GM18498 (cell line): ENCODE measurements at regions not wholly inside any gene's neighbourhood (a gene's known extent, or its start where the extent isn't known, plus 50 kb on each side); places are given as distances from the start of the nearest gene placed in this dataset.

Experiments
- ATAC-seq: cut with Tn5 transposase; IDR thresholded peaks from one replicate; pipeline ENCODE4 v1.9.1; 2021; ENCODE audit warnings: mild to moderate bottlenecking, moderate library complexity; ENCODE audit not compliant: unreplicated experiment

DNA sequence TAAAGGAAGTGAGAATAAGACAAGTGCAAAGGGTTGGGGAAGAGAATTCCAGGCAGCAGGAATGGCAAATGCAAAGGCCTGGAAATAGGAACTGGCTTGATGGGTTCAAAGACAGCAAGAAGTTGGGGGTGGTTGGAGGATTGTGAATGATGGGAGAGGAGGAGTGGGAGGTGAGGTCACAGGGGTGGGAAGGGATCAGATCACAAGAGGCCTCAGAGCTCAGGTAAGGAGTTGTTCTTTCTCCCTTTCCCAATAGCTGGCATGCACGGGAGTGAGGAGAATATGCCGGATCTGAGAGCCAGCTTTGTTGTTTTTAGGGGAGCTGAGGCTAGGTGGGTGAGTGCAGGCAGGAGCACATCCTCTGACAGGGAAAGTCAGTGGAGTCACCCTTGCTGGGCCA, 94.0 kb upstream of the RAB3GAP2 start:
- ATAC-seq: no peak

DNA sequence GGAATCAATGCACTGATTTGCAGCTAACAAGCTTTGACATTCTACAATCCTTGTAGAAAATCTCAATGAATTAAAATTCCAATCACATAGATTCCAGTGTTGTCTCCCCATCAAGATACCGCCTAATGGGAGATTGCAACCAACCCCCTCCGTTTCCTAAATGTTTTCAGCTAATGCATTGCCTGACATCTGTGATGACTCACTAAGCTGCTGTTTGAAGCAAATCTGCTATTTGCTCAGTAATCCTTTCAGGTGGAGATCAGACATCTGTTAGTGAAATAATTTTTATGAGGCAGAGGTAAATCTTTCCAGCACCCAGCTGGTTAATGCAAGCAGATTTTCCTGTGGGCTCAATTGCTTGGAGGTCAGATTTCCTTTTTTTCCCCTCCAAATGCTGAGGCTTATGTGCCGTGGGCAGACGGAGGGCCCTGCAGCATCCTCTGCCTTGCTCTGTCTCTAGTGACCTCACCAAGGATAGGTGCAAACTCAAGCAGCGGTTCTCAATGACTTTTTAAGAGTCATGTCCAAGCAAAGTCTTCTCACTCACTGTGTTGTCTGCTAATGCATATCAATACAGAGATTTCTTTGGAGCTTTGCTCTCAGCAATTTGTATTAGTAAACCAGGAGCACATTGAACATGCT, 91.1 kb upstream of the RAB3GAP2 start:
- ATAC-seq: no peak

DNA sequence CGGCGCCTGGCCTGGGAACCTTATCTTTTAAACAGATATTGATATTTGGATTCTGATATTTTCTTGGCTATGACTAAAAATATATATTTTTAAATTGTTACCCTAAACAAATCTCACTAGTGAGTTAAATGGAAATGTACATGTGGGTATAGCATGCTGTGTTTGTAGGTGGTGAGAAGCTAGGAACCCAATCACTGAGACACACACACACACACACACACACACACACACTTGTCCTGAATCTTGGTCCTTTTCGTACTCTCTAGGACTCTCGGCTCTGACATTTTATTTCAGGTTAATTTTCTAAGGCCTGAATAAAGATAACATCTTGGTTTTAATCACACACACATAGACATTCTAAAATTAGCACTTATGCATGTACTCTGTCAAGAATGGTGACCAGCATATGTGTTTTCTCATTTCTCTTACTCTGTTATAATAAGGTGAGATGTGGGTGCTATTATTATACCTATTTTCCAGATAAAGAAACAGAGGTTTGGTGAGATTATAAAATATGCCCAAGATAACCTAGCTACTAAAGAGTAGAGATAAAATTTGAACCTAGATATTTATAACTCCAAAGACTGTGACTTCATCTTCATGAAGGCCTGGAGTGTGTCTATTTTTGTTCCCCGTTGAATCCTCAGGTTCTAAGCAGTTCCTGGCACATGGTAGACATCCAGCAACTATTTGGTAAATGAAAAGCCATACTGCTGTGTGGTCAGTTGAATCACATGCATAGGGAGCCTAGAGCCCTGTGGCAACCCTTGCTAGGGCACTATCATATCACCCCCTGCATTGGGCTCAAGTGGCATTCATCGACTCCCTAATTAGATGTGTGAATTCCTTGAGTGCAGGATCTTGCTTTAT, 85.0 kb upstream of the RAB3GAP2 start:
- ATAC-seq: no peak

DNA sequence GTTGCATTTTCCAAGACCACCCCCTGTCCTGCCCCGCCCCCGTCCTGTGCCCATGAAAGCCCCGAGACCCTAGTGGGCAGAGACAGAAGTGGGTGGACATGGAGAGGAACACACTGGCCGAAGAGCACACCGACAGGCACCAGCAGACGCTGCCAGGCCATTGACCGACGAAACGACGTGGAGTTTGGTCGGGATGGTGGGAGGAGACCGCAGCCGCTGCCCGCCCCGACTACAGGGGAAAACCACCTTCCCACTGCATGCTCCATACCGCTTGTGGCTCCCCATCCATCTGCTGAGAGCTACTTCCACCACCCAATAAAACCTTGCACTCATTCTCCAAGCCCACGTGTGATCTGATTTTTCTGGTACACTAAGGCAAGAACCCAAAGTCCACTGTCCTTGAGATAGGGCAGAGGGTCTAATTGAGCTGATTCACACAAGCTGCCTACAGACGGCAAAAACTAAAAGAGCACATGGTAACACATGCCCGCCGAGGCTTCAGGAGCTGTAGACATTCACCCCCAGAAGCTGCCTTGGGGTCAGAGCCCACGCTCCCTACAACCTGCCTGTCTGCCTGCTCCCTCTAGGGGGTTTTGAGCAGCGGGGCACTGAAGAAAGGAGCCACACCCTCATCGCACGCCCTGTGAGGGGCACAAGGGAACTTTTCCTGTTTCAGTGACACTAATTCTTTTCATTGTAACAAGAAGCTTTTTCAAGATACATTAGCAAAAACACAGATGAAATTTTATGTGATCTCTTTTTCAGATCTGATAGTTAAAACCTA, 81.2 kb upstream of the RAB3GAP2 start:
- ATAC-seq: no peak

DNA sequence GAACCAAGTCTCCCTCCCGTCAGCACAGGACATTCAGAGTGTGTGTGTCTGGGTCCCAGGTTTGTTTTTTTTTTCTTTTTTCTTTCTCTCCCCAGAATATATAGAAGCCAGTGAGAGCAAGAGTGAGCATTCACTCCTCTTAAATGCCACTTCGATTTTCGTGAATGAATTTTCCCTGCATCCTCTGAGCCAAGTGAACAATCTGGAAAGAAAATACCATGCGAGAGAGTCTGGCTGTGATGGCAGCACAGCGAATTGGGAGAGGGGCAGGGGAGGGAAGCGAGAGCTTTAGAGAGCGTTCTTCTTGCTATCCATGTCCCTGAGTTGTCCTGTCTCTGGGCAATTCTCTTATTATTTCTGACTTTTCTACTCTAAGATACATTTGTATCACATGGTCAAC, 76.0 kb upstream of the RAB3GAP2 start:
- ATAC-seq: no peak

DNA sequence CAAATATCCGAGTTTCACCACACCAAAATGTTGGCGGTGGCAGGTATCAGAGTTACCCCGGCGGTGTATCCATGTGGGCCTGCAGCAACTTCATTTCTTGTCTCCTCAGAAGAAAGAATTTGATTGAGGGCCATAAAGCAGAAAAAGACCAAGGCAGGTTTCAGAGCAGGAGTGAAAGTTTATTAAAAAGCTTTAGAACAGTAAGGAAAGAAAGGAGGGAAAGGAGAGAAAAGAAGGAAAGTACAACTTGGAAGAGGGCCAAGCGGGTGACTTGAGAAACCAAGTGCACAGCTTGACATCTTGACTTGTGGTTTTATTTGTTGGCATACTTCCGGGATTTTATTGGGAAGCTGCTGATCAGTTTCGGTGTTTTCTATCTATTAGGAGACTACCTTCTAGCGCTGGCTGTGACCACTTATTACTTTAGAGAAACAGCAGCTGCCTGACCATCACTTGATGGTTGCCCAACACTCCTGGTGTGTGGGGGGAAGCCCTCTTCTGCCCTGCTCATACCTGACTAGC, 75.5 kb upstream of the RAB3GAP2 start:
- ATAC-seq: no peak

DNA sequence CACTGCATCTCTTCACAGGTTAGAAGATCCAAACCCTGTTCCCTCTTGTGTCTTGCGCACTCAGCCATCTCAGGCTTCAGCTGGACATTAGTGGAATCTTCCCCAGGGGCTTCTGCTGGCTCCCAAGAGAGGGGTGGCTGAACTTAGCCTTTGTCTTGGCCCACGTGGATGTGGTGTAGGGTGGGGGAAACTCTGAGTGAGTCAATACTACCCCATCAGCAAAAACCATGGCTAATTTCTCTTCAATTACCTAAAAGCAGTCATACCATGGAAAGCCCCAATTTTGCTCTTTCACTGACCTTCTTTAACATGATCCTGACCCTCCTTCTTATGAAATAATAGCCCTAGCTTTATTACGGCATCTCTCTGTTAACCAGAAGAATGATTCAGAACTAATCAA, 72.5 kb upstream of the RAB3GAP2 start:
- ATAC-seq: peak; percentile 55

DNA sequence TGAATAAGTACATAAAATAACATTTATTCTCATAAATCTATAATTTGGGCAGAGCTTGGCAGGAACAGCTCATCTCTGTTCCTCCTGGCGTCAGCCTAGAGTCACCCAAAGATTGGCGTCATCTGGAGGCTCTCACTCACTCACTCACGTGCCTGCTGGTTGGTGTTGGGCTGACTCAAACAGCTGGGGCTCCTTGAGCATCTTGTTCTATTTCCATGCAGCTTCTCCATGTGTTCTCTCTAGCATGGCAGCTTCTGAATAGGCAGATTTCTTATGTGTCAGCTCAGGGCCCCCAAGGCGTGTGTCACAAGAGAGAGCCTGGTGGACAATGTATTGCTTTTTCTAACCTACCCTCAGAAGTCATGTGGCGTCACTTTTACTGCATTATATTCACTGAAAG, 70.6 kb upstream of the RAB3GAP2 start:
- ATAC-seq: no peak

DNA sequence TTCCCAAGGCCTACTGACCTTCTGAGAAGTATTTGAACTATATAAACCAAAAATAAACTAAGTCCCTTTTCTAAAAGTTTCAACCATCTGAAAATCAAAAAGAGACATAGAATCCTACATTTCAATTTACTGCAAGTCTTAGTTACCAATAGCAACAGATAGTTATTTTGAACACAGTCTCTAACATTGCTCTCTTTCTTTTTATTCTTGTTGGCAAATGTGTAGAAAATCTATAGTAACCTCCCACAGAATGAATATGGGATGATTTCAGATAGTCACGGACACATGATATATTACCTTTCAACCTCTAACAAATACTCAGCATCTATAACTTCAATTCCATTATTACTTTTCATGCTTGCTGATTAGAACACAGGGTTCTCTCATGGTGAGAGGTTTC, 68.9 kb upstream of the RAB3GAP2 start:
- ATAC-seq: no peak

DNA sequence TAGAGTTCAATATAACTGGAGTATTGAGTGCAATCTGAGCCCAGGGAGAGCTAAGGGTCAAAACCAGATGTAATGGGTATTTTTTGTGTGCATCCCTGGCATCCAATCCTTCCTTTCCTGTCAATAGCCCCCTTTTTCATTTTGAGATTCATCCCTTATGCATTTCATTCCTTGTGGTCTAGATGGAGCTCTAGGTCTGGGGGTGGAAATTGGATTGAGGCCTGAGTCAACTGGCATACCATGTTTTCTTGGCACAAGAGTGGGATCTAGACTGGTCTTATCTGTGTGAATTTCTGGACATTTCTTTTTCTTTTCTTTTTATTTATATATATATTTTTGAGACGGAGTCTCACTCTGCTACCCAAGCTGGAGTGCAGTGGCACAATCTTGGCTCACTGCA, 67.3 kb upstream of the RAB3GAP2 start:
- no peak for ATAC-seq

DNA sequence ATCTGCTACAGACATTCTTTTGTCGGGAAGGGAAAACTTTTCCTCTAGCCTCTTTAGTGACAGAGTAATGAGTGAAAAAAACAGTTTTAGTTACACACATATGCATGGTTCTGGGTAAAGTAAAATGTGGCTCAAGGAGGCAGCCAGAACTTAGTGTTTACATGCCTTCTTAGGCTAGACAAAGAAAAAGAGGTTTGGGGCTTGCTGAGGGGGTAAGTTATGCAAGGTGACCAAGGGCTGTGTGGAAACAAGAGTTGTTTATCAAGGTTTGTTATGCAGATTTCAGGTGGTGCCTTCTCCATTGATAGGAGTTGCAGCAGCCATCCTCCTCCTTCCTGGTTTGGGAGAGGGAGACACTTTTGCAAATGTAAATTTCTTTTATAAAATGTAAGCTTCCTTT, 66.5 kb upstream of the RAB3GAP2 start:
- ATAC-seq: no peak

DNA sequence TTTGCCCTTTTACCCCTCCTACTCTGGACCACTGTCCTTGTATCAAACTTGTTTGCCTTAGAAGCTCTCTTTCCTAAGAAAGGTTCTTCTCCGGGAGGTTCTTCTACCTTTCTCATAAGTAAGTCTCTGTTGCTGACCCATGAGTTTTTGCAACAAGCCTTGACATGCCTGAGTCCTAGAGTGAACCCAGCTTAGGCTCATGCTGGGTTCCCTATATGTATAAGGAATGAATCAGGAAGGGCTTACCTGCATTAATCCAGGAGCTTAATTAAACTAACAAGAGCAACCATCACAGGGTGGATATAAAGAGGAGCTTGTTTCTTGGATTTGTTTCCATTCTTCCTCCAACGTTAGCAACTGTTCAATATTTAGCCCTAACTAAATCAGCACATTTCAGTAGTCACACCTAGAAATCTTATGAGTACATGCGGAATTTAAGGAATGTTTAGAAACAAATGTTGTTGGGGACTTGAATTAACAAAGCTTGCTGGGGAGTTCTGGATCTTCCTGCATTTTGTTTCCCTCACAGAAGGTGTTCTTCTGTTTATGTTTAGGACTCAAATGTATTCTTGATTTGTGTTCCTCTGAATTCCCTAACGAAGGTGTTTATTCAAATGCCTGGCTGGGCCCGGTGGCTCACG, 64.3 kb upstream of the RAB3GAP2 start:
- no peak for ATAC-seq

DNA sequence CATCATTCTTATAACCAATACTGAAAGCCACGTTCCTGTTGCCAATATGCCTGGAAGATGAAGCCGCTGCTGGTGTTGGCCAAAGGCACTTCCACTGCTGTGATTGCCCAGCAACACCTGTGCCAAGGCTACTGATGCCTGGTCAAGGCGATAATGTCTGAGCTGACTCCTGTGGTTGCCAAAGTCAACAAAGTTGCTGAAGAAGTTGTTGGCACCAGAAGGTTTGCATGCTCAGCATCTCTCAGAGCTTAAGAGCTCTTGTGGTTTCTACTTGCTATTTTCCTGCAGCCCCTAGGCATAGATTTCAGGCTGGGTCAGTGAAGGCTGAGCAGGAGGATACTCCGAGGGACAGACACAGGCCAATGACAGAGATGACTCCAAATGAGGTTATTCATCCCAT, 63.4 kb upstream of the RAB3GAP2 start:
- ATAC-seq: no peak

DNA sequence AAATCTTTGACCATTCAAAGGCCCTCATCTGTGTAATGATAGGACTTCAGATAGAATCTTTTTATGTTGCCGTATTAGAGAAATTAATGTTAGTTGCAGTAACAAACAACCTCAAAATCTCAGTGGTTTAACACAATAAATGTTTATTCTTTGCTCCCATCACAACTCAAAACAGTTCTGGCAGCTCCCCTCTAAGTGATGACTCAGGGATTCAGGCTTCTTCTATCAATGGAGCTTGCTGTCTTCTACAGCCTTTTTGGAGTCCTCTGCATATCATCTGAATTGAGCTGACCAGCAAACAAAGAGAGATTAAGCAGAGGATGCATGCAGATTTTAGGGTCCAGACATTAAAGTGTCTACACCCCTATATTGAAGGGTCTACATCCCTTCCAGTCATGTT, 59.1 kb upstream of the RAB3GAP2 start:
- no peak for ATAC-seq

DNA sequence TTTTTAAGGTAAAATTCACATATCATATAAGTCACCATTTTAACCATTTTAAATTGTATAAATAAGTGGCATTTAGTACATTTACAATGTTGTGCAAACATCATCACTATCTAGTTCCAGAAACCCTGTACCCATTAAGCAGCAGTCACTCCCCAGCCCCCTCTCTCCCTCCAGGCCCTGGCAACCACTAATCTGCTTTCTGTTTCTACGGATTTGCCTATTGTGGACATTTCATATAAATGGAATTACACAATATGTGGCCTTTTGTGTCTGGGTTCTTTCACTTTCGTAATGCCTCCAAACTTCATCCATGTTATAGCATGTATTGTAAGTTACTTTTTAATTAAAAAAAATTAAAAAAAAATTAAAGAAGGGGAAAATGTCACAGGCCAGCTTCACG, 58.0 kb upstream of the RAB3GAP2 start:
- ATAC-seq: no peak

DNA sequence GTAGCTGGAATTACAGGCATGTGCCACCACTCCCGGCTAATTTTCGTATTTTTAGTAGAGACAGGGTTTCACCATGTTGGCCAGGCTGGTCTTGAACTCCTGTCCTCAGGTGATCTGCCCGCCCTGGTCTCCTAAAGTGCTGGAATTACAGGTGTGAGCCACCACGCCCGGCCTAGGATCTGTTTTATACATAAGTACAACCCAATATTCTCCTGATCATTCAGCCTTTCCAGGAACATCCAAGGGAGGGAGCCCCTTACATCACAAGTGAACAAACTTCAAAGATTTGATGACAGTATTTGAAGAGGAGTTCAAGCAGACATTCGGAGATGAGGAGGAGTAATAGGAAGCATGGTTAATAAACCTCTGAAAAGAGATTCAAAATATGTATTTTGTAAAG, 54.9 kb upstream of the RAB3GAP2 start:
- no peak for ATAC-seq

DNA sequence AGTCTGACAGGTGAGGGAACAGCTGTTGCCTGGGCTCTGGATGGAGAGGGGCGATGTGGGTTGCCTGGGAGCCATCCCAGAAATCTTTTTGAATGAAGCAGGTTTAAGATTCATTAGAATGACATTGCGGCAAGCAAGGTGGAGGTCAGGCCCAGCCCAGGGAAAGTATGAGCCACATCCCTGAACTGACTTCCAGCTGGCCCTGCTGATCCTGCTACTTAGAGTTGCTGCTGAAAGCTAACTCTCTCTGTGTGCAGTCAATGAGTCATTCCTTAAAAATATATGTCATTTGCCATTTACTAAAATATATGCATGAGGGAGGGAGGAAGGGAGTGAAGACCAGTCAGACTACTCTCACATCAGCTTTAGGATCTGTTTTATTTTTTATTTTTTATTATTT, 54.3 kb upstream of the RAB3GAP2 start:
- no peak for ATAC-seq

DNA sequence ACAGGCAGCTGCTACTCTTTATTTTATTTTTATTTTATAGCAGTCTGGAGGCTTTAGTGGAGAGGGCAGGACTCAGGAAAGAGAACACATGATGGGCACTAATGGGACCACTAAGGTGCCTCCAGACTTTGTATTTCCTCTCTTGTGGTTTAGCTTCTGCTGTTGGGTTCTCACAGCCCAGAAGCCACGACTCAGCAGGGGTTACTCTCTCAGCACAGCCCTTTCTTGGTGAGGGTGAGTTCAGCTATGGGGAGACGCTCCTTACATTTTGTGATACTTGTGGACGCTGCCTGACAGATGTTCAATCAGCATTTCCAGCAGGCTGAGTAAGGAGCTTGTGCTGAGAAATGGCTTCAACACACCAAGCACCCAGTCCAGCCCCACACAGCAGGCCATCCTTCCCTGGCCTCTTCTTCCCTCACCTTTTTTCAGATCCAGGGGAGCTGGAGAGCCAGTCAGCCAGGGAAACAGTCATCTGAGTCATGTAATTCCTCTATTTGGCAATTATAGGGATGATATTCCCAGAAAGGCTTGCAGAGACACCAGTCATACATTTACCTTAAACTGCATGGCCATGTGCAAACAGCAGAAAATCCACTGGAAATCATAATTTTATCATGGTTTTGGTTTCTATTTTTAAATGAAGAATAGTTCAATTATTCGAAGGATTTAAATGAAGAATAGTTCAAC, 53.2 kb upstream of the RAB3GAP2 start:
- no peak for ATAC-seq

DNA sequence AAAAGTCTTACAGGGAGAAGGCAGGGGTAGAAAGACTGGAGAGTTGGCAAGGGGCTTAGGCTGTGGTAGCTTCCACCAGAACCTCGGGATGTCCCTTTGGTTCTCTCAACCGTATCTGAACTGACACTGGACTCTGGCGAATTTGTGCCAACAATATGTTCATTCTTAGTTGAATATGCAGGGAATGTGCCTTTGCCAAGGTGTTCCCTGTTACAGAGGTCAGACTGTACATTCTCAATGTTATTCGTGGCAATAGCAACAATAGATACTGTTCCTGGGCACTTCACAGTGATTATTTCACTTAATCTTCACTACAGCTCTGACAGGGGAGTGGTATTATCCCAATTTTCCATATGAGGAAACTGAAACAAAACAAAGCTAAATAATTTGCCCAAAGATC, 51.5 kb upstream of the RAB3GAP2 start:
- no peak for ATAC-seq

DNA sequence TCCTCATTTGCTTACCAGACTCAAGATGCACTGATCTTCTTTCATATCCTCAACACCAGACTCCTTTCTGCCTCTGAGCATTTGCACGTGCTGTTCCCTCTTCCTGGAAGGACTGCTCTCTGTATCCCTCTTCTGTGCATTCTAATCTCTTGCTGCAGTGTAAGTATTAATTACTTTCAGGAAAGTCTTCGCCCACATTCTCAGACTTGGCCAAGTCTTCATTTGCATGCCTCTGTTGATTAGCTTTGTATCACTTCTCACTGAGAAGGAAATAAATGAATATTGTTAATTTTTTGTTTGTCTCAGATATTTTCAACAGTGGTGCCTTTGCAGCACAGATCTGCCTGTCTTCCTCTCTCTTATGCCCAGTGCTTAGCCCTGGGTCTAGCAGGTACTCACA, 50.3 kb upstream of the RAB3GAP2 start:
- no peak for ATAC-seq
